Neural cell (in vitro differentiated cells): ENCODE measurements at regions not wholly inside any gene's neighbourhood (a gene's known extent, or its start where the extent isn't known, plus 50 kb on each side); places are given as distances from the start of the nearest gene placed in this dataset.

Experiments
- H2AFZ ChIP-seq: fragments of 200-600, 300-800 bp; sonication (generic), shearing (Covaris generic); 2 replicates; pipeline ENCODE4 v1.6.0; 2014; ENCODE audit warnings: low read depth, mild to moderate bottlenecking, antibody characterized with exemption, low read length, moderate library complexity
- H3F3A ChIP-seq: fragments of 200-600 bp; shearing (Covaris generic); 2 replicates; pipeline ENCODE4 v1.6.1; 2016; ENCODE audit warnings: mild to moderate bottlenecking, moderate library complexity, mixed read lengths, antibody characterized with exemption, low read length; ENCODE audit not compliant: insufficient read depth, poor library complexity, severe bottlenecking
- H3K27ac ChIP-seq: fragments of 200-600, 300-800 bp; sonication (generic), shearing (Covaris generic); 2 replicates; pipeline ENCODE4 v1.5.1; 2014; ENCODE audit warnings: mild to moderate bottlenecking, low read length, moderate library complexity
- H3K27me3 ChIP-seq: fragments of 300-800, 200-600 bp; sonication (generic), shearing (Covaris generic); 2 replicates; pipeline ENCODE4 v1.6.0; 2014; ENCODE audit warnings: mild to moderate bottlenecking, low read depth, low read length, moderate library complexity; ENCODE audit not compliant: insufficient read depth
- H3K36me3 ChIP-seq: fragments of 300-800, 200-600 bp; sonication (generic), shearing (Covaris generic); 2 replicates; pipeline ENCODE4 v1.5.1; 2014; ENCODE audit warnings: mild to moderate bottlenecking, antibody characterized with exemption, low read length, moderate library complexity; ENCODE audit not compliant: insufficient read depth
- H3K4me2 ChIP-seq: fragments of 300-800, 200-600 bp; sonication (generic), shearing (Covaris generic); 2 replicates; pipeline ENCODE4 v1.6.0; 2014; ENCODE audit warnings: mild to moderate bottlenecking, low read length
- H3K4me3 ChIP-seq: fragments of 300-800, 200-600 bp; sonication (generic), shearing (Covaris generic); 2 replicates; pipeline ENCODE4 v1.5.1; 2014; ENCODE audit warnings: mild to moderate bottlenecking, low read length, moderate library complexity
- H3K79me2 ChIP-seq: fragments of 200-600 bp; shearing (Covaris generic); replicated peaks from 2 replicates; pipeline ENCODE4 v1.6.0; 2014; ENCODE audit warnings: mild to moderate bottlenecking, low read length, moderate library complexity; ENCODE audit not compliant: insufficient read depth
- H3K9ac ChIP-seq: fragments of 300-800, 200-600 bp; sonication (generic), shearing (Covaris generic); 2 replicates; pipeline ENCODE4 v1.6.1; 2016; ENCODE audit warnings: mild to moderate bottlenecking, low read length, mixed read lengths
- H3K9me2 ChIP-seq: fragments of 200-600 bp; shearing (Covaris generic); 2 replicates; pipeline ENCODE4 v1.6.1; 2016; ENCODE audit warnings: mild to moderate bottlenecking, low read length, mixed read lengths; ENCODE audit not compliant: insufficient read depth
- H3K9me3 ChIP-seq: fragments of 200-600, 300-800 bp; sonication (generic), shearing (Covaris generic); 2 replicates; pipeline ENCODE4 v1.6.1; 2016; ENCODE audit warnings: mild to moderate bottlenecking, mixed run types, low read length, moderate library complexity, mixed read lengths
- H4K20me1 ChIP-seq: fragments of 200-600 bp; shearing (Covaris generic); 2 replicates; pipeline ENCODE4 v1.6.1; 2016; ENCODE audit warnings: mild to moderate bottlenecking, mixed run types; ENCODE audit not compliant: insufficient read depth
- EP300 ChIP-seq: fragments of 450-650 bp; conservative IDR thresholded peaks from 2 replicates; pipeline ENCODE4 v1.6.1; 2014; ENCODE audit warnings: antibody characterized with exemption, mild to moderate bottlenecking, moderate library complexity; ENCODE audit not compliant: poor library complexity, severe bottlenecking
- EZH2 ChIP-seq: fragments of 200-600, 300-800 bp; shearing (Covaris generic), sonication (generic); IDR thresholded peaks from 2 replicates; pipeline ENCODE4 v1.6.1; 2014; ENCODE audit warnings: antibody characterized with exemption, low read length, borderline replicate concordance, mild to moderate bottlenecking; ENCODE audit not compliant: insufficient read depth, poor library complexity, severe bottlenecking
- MXI1 ChIP-seq: fragments of 450-650 bp; conservative IDR thresholded peaks from 2 replicates; pipeline ENCODE4 v1.6.1; 2014; ENCODE audit warnings: antibody characterized with exemption, mild to moderate bottlenecking; ENCODE audit not compliant: poor library complexity, severe bottlenecking
- POLR2AphosphoS5 ChIP-seq: IDR thresholded peaks from 2 replicates; pipeline ENCODE4 v1.6.1; 2012
- RAD21 ChIP-seq: fragments of 450-650 bp; conservative IDR thresholded peaks from 2 replicates; pipeline ENCODE4 v1.6.1; 2014; ENCODE audit warnings: antibody characterized with exemption, mild to moderate bottlenecking, moderate library complexity
- SMC3 ChIP-seq: fragments of 450-650 bp; conservative IDR thresholded peaks from 2 replicates; pipeline ENCODE4 v1.6.1; 2014; ENCODE audit warnings: antibody characterized with exemption, mild to moderate bottlenecking, moderate library complexity; ENCODE audit not compliant: poor library complexity
- TAF1 ChIP-seq: IDR thresholded peaks from 2 replicates; pipeline ENCODE4 v1.6.1; 2012; ENCODE audit warnings: low read depth
- TF ChIP-seq, protein P1 (sequence below): fragments of 450-650 bp; IDR thresholded peaks from 2 replicates; pipeline ENCODE4 v1.5.1; 2014; ENCODE audit warnings: antibody characterized with exemption, mild to moderate bottlenecking, moderate library complexity; ENCODE audit not compliant: poor library complexity, severe bottlenecking
- TF ChIP-seq, protein P2 (sequence below): IDR thresholded peaks from 2 replicates; pipeline ENCODE4 v1.6.1; 2012; ENCODE audit warnings: borderline replicate concordance

DNA sequence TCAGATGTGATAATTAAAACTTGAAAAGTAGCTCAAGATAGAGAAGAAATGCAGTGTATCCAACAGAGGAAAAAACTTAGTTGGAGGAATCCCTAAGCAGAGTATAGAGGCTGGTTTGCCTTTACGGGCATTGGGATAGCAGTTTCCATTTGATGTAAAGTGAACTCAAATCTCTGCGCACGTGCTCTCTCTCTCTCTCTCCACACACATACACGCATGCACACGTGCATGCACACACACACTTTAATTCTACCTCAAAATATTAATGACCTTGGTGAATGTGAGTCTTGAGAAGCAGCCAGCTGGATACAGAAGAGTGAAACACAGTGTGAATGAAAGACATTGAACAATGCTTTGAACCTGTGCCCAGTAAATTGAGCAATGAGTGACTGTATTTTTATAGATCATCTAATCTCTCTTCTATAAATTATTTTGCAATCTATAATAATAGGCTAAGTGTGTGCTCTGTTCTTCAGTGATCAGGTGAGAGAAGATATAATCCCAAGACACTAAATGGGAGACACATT lies 247.7 kb upstream of the FAM83B start:
- Histone ChIP-seq H3K36me3 (no peaks in the 10 kb centered on the region), H3K79me2 (no peaks in the 10 kb centered on the region), H3K9me2 (no peaks in the 10 kb centered on the region), H4K20me1 (no peaks in the 10 kb centered on the region), H3K27ac (no peak overlapping the region), H3K4me3 (no peak overlapping the region), H3K4me2 (no peak overlapping the region), H3F3A (no peaks in the 10 kb centered on the region), H2AFZ (no peak overlapping the region), H3K9me3 (no peaks in the 10 kb centered on the region), H3K9ac (no peak overlapping the region), H3K27me3 (no peaks in the 10 kb centered on the region)
- TF ChIP-seq, protein P1, sequence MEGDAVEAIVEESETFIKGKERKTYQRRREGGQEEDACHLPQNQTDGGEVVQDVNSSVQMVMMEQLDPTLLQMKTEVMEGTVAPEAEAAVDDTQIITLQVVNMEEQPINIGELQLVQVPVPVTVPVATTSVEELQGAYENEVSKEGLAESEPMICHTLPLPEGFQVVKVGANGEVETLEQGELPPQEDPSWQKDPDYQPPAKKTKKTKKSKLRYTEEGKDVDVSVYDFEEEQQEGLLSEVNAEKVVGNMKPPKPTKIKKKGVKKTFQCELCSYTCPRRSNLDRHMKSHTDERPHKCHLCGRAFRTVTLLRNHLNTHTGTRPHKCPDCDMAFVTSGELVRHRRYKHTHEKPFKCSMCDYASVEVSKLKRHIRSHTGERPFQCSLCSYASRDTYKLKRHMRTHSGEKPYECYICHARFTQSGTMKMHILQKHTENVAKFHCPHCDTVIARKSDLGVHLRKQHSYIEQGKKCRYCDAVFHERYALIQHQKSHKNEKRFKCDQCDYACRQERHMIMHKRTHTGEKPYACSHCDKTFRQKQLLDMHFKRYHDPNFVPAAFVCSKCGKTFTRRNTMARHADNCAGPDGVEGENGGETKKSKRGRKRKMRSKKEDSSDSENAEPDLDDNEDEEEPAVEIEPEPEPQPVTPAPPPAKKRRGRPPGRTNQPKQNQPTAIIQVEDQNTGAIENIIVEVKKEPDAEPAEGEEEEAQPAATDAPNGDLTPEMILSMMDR = no peak
- TF ChIP-seq POLR2AphosphoS5 (no peak), RAD21 (no peak), TAF1 (no peak), EZH2 (no peak), EP300 (no peak), MXI1 (no peak), SMC3 (no peak)
- TF ChIP-seq, protein P2, sequence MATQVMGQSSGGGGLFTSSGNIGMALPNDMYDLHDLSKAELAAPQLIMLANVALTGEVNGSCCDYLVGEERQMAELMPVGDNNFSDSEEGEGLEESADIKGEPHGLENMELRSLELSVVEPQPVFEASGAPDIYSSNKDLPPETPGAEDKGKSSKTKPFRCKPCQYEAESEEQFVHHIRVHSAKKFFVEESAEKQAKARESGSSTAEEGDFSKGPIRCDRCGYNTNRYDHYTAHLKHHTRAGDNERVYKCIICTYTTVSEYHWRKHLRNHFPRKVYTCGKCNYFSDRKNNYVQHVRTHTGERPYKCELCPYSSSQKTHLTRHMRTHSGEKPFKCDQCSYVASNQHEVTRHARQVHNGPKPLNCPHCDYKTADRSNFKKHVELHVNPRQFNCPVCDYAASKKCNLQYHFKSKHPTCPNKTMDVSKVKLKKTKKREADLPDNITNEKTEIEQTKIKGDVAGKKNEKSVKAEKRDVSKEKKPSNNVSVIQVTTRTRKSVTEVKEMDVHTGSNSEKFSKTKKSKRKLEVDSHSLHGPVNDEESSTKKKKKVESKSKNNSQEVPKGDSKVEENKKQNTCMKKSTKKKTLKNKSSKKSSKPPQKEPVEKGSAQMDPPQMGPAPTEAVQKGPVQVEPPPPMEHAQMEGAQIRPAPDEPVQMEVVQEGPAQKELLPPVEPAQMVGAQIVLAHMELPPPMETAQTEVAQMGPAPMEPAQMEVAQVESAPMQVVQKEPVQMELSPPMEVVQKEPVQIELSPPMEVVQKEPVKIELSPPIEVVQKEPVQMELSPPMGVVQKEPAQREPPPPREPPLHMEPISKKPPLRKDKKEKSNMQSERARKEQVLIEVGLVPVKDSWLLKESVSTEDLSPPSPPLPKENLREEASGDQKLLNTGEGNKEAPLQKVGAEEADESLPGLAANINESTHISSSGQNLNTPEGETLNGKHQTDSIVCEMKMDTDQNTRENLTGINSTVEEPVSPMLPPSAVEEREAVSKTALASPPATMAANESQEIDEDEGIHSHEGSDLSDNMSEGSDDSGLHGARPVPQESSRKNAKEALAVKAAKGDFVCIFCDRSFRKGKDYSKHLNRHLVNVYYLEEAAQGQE = no peak

DNA sequence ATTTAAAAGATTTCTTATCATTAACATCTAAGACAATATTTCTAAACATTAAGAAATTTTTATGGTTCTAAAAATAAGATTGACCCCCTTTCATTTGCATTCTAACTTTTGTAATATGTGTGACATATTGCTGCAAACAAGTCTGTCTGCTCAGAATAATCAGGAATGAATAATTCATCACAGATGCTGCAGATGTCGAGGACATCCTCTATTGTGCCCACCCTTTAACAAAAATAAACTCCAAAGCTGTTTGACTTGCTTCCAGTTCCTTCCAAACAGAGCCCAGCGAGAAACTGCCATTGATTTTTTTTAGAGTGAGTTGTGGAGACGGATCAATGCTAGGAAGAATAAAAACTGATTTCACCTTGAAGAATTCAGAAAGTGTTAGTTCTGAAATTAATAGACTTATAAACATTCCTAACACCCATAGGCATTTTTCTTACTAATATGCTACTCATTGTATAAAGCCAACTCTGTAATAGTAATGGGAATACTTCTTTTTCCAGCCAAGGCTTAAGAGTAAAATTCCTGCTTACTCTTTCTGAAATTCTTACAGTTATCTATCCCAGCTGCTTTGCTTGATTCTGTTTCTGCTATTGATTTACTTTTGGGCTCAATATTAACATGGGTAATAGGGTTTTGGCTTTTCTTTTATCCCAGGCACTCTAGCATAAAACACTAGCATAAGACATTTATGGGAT lies 244.8 kb upstream of the FAM83B start:
- Histone ChIP-seq H3F3A (no peaks in the 10 kb centered on the region), H3K27me3 (no peaks in the 10 kb centered on the region), H3K9me3 (no peaks in the 10 kb centered on the region), H3K36me3 (no peaks in the 10 kb centered on the region), H3K27ac (no peak overlapping the region), H3K9me2 (no peaks in the 10 kb centered on the region), H2AFZ (no peak overlapping the region), H3K4me2 (no peak overlapping the region), H3K4me3 (no peak overlapping the region), H3K9ac (no peak overlapping the region), H3K79me2 (no peaks in the 10 kb centered on the region), H4K20me1 (no peaks in the 10 kb centered on the region)
- TF ChIP-seq, protein P1 = no peak
- TF ChIP-seq POLR2AphosphoS5 (no peak), TAF1 (no peak), EZH2 (no peak), SMC3 (no peak), RAD21 (no peak), MXI1 (no peak), EP300 (no peak)
- TF ChIP-seq, protein P2 = no peak
